ENCODE measurements at regions not wholly inside any gene's neighbourhood (a gene's known extent, or its start where the extent isn't known, plus 50 kb on each side); places are given as distances from the start of the nearest gene placed in this dataset.

- TF ChIP-seq CTCF (IDR thresholded peaks at IDR 0.05) (no peak), POLR2AphosphoS5 (IDR thresholded peaks at IDR 0.05) (no peak)
Measured at GRCh38 chr16:6695666-6696065, 637.0 kb upstream of the RBFOX1 start.
